KMS-11 (cell line): ENCODE measurements at regions not wholly inside any gene's neighbourhood (a gene's known extent, or its start where the extent isn't known, plus 50 kb on each side); places are given as distances from the start of the nearest gene placed in this dataset.

Experiments
- H2AFZ ChIP-seq: fragments of 200-600 bp; sonication (generic); 2 replicates; pipeline ENCODE4 v1.6.1; 2016; ENCODE audit warnings: antibody characterized with exemption, mixed run types, low read depth
- H3K27ac ChIP-seq: fragments of 200-600 bp; sonication (generic); 2 replicates; pipeline ENCODE4 v1.6.1; 2016; ENCODE audit warnings: mild to moderate bottlenecking, mixed run types
- H3K27me3 ChIP-seq: fragments of 200-600 bp; sonication (generic); 2 replicates; pipeline ENCODE4 v1.6.1; 2017; ENCODE audit warnings: mild to moderate bottlenecking, low read depth, mixed run types, moderate library complexity; ENCODE audit not compliant: insufficient read depth
- H3K36me3 ChIP-seq: fragments of 200-600 bp; sonication (generic); 2 replicates; pipeline ENCODE4 v1.6.1; 2017; ENCODE audit warnings: mild to moderate bottlenecking, mixed run types; ENCODE audit not compliant: insufficient read depth
- H3K4me1 ChIP-seq: fragments of 200-600 bp; sonication (generic); 2 replicates; pipeline ENCODE4 v1.6.1; 2016; ENCODE audit warnings: mild to moderate bottlenecking, low read depth, mixed run types; ENCODE audit not compliant: poor library complexity, severe bottlenecking
- H3K4me2 ChIP-seq: fragments of 200-600 bp; sonication (generic); 2 replicates; pipeline ENCODE4 v1.7.0; 2016; ENCODE audit warnings: mild to moderate bottlenecking, mixed run types
- H3K4me3 ChIP-seq: fragments of 200-600 bp; sonication (generic); IDR thresholded peaks from 2 replicates; pipeline ENCODE4 v1.6.1; 2017; ENCODE audit warnings: low read depth, low read length, mixed read lengths; ENCODE audit not compliant: insufficient read depth
- H3K79me2 ChIP-seq: fragments of 200-600 bp; sonication (generic); 2 replicates; pipeline ENCODE4 v1.6.1; 2016; ENCODE audit warnings: low read depth, mixed run types; ENCODE audit not compliant: insufficient read depth
- H3K9ac ChIP-seq: fragments of 200-600 bp; sonication (generic); 2 replicates; pipeline ENCODE4 v1.6.1; 2016; ENCODE audit warnings: mild to moderate bottlenecking, mixed run types
- H4K20me1 ChIP-seq: fragments of 200-600 bp; sonication (generic); 2 replicates; pipeline ENCODE4 v1.6.1; 2016; ENCODE audit warnings: mild to moderate bottlenecking, mixed run types; ENCODE audit not compliant: insufficient read depth
- TF ChIP-seq, protein P1 (sequence below): fragments of 200-600 bp; sonication (generic); conservative IDR thresholded peaks from 2 replicates; pipeline ENCODE4 v1.6.1; 2017; ENCODE audit warnings: low read depth, mild to moderate bottlenecking, antibody characterized with exemption, low read length, moderate library complexity, mixed read lengths

DNA sequence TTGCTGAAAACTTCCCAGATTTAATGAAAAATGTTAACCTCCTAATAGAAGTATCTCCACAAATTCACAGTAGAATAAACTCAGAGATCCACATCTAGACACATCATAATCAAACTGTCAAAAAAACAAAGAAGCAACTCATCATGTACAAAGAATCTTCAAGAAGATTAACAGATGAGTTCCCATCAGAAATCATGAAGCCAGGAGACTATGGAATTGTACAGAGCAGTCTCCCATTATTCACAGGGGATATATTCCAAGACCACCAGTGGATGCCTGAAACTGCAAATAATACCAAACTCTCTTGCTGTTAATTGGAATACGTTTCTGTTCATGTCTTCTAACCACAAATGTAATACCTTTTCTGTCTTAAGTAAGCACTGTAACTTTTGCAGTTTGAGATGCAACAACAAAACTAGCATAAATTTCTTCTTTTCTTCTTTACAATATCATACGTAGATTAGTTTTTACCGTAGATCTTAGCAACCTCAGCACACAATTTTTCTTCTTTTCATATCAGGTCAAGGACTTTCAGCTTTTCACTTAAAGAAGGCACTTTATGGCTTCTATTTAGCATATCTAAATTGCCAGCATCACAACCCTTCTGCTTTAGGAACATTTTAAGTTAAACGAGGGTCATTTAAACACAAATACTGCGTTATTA lies 70.3 kb upstream of the MIR17HG start:
- no peaks in the 10 kb centered on the region for H4K20me1 ChIP-seq
- no peaks in the 10 kb centered on the region for H3K79me2 ChIP-seq
- H3K27me3 ChIP-seq, result no peaks in the 10 kb centered on the region
- no peak overlapping the region for H3K9ac ChIP-seq
- no peak overlapping the region for H3K4me2 ChIP-seq
- no peaks in the 10 kb centered on the region for H3K4me1 ChIP-seq
- H2AFZ ChIP-seq, result no peak overlapping the region
- TF ChIP-seq, protein P1, sequence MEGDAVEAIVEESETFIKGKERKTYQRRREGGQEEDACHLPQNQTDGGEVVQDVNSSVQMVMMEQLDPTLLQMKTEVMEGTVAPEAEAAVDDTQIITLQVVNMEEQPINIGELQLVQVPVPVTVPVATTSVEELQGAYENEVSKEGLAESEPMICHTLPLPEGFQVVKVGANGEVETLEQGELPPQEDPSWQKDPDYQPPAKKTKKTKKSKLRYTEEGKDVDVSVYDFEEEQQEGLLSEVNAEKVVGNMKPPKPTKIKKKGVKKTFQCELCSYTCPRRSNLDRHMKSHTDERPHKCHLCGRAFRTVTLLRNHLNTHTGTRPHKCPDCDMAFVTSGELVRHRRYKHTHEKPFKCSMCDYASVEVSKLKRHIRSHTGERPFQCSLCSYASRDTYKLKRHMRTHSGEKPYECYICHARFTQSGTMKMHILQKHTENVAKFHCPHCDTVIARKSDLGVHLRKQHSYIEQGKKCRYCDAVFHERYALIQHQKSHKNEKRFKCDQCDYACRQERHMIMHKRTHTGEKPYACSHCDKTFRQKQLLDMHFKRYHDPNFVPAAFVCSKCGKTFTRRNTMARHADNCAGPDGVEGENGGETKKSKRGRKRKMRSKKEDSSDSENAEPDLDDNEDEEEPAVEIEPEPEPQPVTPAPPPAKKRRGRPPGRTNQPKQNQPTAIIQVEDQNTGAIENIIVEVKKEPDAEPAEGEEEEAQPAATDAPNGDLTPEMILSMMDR, result no peak
- H3K4me3 ChIP-seq, result no peak overlapping the region
- no peaks in the 10 kb centered on the region for H3K36me3 ChIP-seq
- H3K27ac ChIP-seq, result no peak overlapping the region

DNA sequence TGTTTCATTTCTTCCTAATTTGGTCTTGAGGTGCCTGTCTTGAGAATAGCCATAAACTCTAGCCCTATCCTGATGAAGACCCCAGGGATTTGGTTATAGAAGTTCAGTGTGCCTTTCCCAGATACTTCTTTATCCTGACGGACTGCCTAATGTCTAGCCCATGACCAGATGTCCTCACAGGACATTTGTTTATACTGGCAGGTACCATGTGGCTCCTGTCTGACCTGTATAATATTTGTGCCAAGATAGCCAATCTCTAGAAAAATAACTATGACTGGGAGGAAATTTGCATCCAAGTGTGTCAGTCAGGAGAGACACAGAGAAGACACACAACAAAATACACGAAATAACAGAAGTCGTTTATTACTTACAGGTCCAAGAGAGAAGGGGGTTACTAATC lies 69.2 kb upstream of the MIR17HG start:
- Histone ChIP-seq H4K20me1 (no peaks in the 10 kb centered on the region), H3K27me3 (no peaks in the 10 kb centered on the region), H3K4me3 (no peak overlapping the region), H3K9ac (no peak overlapping the region), H3K79me2 (no peaks in the 10 kb centered on the region), H3K4me2 (no peak overlapping the region), H3K36me3 (no peaks in the 10 kb centered on the region), H3K4me1 (no peaks in the 10 kb centered on the region), H2AFZ (no peak overlapping the region), H3K27ac (no peak overlapping the region)
- TF ChIP-seq, protein P1, result no peak

DNA sequence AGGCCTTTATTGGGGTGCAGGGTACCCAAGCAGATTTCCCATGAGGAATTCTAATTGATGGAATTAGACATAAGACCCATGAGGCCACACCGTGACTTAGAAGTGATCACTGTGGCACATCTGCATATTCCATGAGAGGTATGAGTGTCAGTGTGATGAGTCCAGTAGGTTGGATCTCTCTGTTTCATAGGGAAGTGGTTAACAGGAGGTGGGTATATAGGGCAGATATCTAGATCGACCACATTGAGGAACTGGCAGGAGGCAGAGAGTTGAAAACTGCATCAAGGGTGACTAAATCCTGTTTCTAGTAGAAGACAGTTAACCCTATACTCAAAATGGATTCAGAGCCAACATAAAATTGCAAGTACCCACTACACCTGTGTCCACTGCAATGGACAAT lies 68.6 kb upstream of the MIR17HG start:
- Histone ChIP-seq H3K36me3 (no peaks in the 10 kb centered on the region), H2AFZ (no peak overlapping the region), H3K4me3 (no peak overlapping the region), H3K9ac (no peak overlapping the region), H4K20me1 (no peaks in the 10 kb centered on the region), H3K4me2 (no peak overlapping the region), H3K79me2 (no peaks in the 10 kb centered on the region), H3K4me1 (no peaks in the 10 kb centered on the region), H3K27ac (no peak overlapping the region), H3K27me3 (no peaks in the 10 kb centered on the region)
- TF ChIP-seq, protein P1, result no peak

DNA sequence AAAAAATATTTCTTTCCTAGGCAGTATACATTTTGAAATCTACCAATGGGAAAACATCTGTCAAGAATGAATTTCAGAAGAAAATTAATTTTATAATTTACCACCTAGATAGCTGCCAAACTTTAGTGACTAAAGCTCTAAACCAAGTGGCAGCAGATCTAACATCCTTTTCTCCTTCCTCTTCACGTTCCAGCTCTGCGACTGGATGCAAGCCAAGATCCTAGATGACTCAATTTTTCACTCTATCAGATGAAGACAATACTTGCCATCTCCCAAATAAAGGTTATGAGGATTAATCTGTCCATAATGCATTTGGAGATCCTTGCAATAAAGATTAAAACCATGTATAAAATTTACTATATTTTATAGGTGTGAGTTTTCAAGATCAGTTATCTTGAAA lies 66.7 kb upstream of the MIR17HG start:
- H2AFZ ChIP-seq, result no peak overlapping the region
- H3K79me2 ChIP-seq, result no peaks in the 10 kb centered on the region
- no peaks in the 10 kb centered on the region for H3K27me3 ChIP-seq
- H3K9ac ChIP-seq, result no peak overlapping the region
- no peak overlapping the region for H3K4me3 ChIP-seq
- TF ChIP-seq, protein P1, result no peak
- no peak overlapping the region for H3K27ac ChIP-seq
- H3K4me2 ChIP-seq, result no peak overlapping the region
- no peaks in the 10 kb centered on the region for H3K4me1 ChIP-seq
- no peaks in the 10 kb centered on the region for H3K36me3 ChIP-seq
- H4K20me1 ChIP-seq, result no peaks in the 10 kb centered on the region
